ENCODE measurements at regions not wholly inside any gene's neighbourhood (a gene's known extent, or its start where the extent isn't known, plus 50 kb on each side); places are given as distances from the start of the nearest gene placed in this dataset.

GRCh38 chr11:122022646-122023045 lies 93.4 kb downstream of the BLID start:
- Histone ChIP-seq H3K4me1 (peaks cover 3% of the 10 kb centered on the region), H4K20me1 (ENCODE audit: low read depth) (no peaks in the 10 kb centered on the region)

GRCh38 chr11:122020902-122021301 lies 95.1 kb downstream of the BLID start:
- Mint-ChIP-seq H3K4me3 (no peak overlapping the region), H3K4me1 (peaks cover 17% of the 10 kb centered on the region), H3K36me3 (no peaks in the 10 kb centered on the region), H3K27me3 (ENCODE audit: insufficient read depth, low read depth) (no peaks in the 10 kb centered on the region), H3K27ac (no peak overlapping the region), H3K9me3 (no peaks in the 10 kb centered on the region)
- no peaks in the 10 kb centered on the region for H3K36me3 ChIP-seq
- no peak overlapping the region for H3K27ac ChIP-seq
- H3K4me2 ChIP-seq = no peak overlapping the region
- no peak overlapping the region for H3K9ac ChIP-seq
- H3F3A ChIP-seq (ENCODE audit: low read depth) = peaks cover 3% of the 10 kb centered on the region
- no peaks in the 10 kb centered on the region for H3K79me2 ChIP-seq (ENCODE audit: low read depth)
- no peak overlapping the region for H3K4me3 ChIP-seq
- no peak for DNase-seq (ENCODE audit: low spot score)
- TF ChIP-seq EZH2phosphoT487 (IDR thresholded peaks at IDR 0.05) (no peak), CTCF (IDR thresholded peaks at IDR 0.05) (peak; percentile 57)
- H3K4me1 ChIP-seq = peaks cover 3% of the 10 kb centered on the region
- no peaks in the 10 kb centered on the region for H3K9me3 ChIP-seq (ENCODE audit: low read depth)
- no peaks in the 10 kb centered on the region for H4K20me1 ChIP-seq (ENCODE audit: low read depth)
- no peaks in the 10 kb centered on the region for H3K27me3 ChIP-seq
- no peak overlapping the region for H2AFZ ChIP-seq (replicated peaks)

More at GRCh38 chr11:122022646-122023045, 93.4 kb downstream of the BLID start:
- H3K9me3 ChIP-seq (ENCODE audit: low read depth) = no peaks in the 10 kb centered on the region
- no peaks in the 10 kb centered on the region for H3K27me3 ChIP-seq
- H3K36me3 Mint-ChIP-seq = no peaks in the 10 kb centered on the region
- no peak overlapping the region for H3K9ac ChIP-seq
- DNase-seq (ENCODE audit: low spot score) = no peak
- TF ChIP-seq EZH2 (IDR thresholded peaks at IDR 0.05) (no peak), CTCF (IDR thresholded peaks at IDR 0.05) (no peak), EZH2phosphoT487 (IDR thresholded peaks at IDR 0.05) (no peak)
- no peak overlapping the region for H3K4me2 ChIP-seq
- H3K4me3 ChIP-seq = no peak overlapping the region
- peak overlapping the region; percentile 35 for H3K27ac Mint-ChIP-seq
- H3K4me3 Mint-ChIP-seq = no peak overlapping the region
- H2AFZ ChIP-seq (replicated peaks) = no peak overlapping the region
- no peaks in the 10 kb centered on the region for H3K36me3 ChIP-seq
- no peaks in the 10 kb centered on the region for H3K9me3 Mint-ChIP-seq
- H3K27me3 Mint-ChIP-seq (ENCODE audit: insufficient read depth, low read depth) = no peaks in the 10 kb centered on the region
- peaks cover 19% of the 10 kb centered on the region for H3K4me1 Mint-ChIP-seq
- no peaks in the 10 kb centered on the region for H3K79me2 ChIP-seq (ENCODE audit: low read depth)
- no peak overlapping the region for H3K27ac ChIP-seq
- H3F3A ChIP-seq (ENCODE audit: low read depth) = no peaks in the 10 kb centered on the region

GRCh38 chr11:122019908-122020694 lies 95.9 kb downstream of the BLID start:
- no peaks in the 10 kb centered on the region for H4K20me1 ChIP-seq (ENCODE audit: low read depth)
- Mint-ChIP-seq H3K4me1 (peaks cover 17% of the 10 kb centered on the region), H3K4me3 (no peak overlapping the region), H3K27ac (no peak overlapping the region), H3K27me3 (ENCODE audit: insufficient read depth, low read depth) (no peaks in the 10 kb centered on the region), H3K9me3 (no peaks in the 10 kb centered on the region), H3K36me3 (no peaks in the 10 kb centered on the region)
- H3K79me2 ChIP-seq (ENCODE audit: low read depth) = no peaks in the 10 kb centered on the region
- H3K36me3 ChIP-seq = no peaks in the 10 kb centered on the region
- peaks cover 3% of the 10 kb centered on the region for H3K4me1 ChIP-seq
- no peak for TF ChIP-seq EZH2phosphoT487 (IDR thresholded peaks at IDR 0.05)
- peaks cover 3% of the 10 kb centered on the region for H3F3A ChIP-seq (ENCODE audit: low read depth)
- H2AFZ ChIP-seq (replicated peaks) = no peak overlapping the region
- no peak overlapping the region for H3K4me2 ChIP-seq
- DNase-seq (ENCODE audit: low spot score) = no peak
- H3K27me3 ChIP-seq = no peaks in the 10 kb centered on the region
- no peak overlapping the region for H3K27ac ChIP-seq
- H3K9me3 ChIP-seq (ENCODE audit: low read depth) = no peaks in the 10 kb centered on the region
- no peak overlapping the region for H3K4me3 ChIP-seq
- H3K9ac ChIP-seq = no peak overlapping the region

- no peaks in the 10 kb centered on the region for H3K27me3 ChIP-seq
- H3K36me3 Mint-ChIP-seq = no peaks in the 10 kb centered on the region
- H3K4me1 Mint-ChIP-seq = no peaks in the 10 kb centered on the region
- TF ChIP-seq EZH2 (IDR thresholded peaks at IDR 0.05) = no peak
- TF ChIP-seq EZH2phosphoT487 (IDR thresholded peaks at IDR 0.05) = no peak
- TF ChIP-seq CTCF (IDR thresholded peaks at IDR 0.05) = no peak
- H3K27ac ChIP-seq = no peak overlapping the region
- H3K4me1 ChIP-seq = no peaks in the 10 kb centered on the region
- H3K4me3 Mint-ChIP-seq = no peak overlapping the region
- no peak for DNase-seq (ENCODE audit: low spot score)
- no peak overlapping the region for H3K4me3 ChIP-seq
- H3K9me3 ChIP-seq (ENCODE audit: low read depth) = no peaks in the 10 kb centered on the region
- no peak overlapping the region for H3K4me2 ChIP-seq
- no peaks in the 10 kb centered on the region for H3K79me2 ChIP-seq (ENCODE audit: low read depth)
- no peak overlapping the region for H3K9ac ChIP-seq
- H3F3A ChIP-seq (ENCODE audit: low read depth) = no peaks in the 10 kb centered on the region
- no peaks in the 10 kb centered on the region for H3K36me3 ChIP-seq
- peak overlapping the region; percentile 68 for H2AFZ ChIP-seq (replicated peaks)
- H3K9me3 Mint-ChIP-seq = no peaks in the 10 kb centered on the region
- no peak overlapping the region for H3K27ac Mint-ChIP-seq
- H3K27me3 Mint-ChIP-seq (ENCODE audit: insufficient read depth, low read depth) = peaks cover 2% of the 10 kb centered on the region
- no peaks in the 10 kb centered on the region for H4K20me1 ChIP-seq (ENCODE audit: low read depth)
Measured at GRCh38 chr11:122007601-122008071, 108.4 kb downstream of the BLID start.
